ENCODE measurements at regions not wholly inside any gene's neighbourhood (a gene's known extent, or its start where the extent isn't known, plus 50 kb on each side); places are given as distances from the start of the nearest gene placed in this dataset.

DNA sequence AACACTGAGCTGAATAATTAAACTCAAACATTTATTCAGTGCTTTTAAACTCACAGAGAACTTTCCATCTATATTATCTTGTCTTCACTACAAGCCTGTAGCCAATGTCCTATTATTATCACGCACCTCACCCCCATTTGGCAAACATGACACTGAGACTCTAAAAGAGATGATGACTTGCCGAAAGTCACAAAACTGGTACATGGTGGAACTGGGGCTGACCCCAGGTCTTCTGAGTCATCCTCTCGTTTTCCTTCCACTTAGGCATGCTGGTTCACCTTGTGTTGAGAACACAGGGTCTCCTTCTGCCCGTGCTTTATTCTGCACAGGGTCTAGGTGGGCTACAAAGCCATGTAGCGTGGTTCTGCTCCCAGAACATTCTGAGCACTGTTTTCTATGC is 230.0 kb upstream of the MGAT5 start (continued):
- TF ChIP-seq, protein P1, sequence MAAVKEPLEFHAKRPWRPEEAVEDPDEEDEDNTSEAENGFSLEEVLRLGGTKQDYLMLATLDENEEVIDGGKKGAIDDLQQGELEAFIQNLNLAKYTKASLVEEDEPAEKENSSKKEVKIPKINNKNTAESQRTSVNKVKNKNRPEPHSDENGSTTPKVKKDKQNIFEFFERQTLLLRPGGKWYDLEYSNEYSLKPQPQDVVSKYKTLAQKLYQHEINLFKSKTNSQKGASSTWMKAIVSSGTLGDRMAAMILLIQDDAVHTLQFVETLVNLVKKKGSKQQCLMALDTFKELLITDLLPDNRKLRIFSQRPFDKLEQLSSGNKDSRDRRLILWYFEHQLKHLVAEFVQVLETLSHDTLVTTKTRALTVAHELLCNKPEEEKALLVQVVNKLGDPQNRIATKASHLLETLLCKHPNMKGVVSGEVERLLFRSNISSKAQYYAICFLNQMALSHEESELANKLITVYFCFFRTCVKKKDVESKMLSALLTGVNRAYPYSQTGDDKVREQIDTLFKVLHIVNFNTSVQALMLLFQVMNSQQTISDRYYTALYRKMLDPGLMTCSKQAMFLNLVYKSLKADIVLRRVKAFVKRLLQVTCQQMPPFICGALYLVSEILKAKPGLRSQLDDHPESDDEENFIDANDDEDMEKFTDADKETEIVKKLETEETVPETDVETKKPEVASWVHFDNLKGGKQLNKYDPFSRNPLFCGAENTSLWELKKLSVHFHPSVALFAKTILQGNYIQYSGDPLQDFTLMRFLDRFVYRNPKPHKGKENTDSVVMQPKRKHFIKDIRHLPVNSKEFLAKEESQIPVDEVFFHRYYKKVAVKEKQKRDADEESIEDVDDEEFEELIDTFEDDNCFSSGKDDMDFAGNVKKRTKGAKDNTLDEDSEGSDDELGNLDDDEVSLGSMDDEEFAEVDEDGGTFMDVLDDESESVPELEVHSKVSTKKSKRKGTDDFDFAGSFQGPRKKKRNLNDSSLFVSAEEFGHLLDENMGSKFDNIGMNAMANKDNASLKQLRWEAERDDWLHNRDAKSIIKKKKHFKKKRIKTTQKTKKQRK (IDR thresholded peaks at IDR 0.05; ENCODE audit: borderline replicate concordance, low read depth, low read length), result no peak
- TF ChIP-seq SRSF9 (IDR thresholded peaks at IDR 0.05; ENCODE audit: borderline replicate concordance, low read depth, low read length) (no peak), TCFL5 (CRISPR knock-in tag; conservative IDR thresholded peaks at IDR 0.05) (no peak), ZC3H8 (IDR thresholded peaks at IDR 0.05) (no peak)

DNA sequence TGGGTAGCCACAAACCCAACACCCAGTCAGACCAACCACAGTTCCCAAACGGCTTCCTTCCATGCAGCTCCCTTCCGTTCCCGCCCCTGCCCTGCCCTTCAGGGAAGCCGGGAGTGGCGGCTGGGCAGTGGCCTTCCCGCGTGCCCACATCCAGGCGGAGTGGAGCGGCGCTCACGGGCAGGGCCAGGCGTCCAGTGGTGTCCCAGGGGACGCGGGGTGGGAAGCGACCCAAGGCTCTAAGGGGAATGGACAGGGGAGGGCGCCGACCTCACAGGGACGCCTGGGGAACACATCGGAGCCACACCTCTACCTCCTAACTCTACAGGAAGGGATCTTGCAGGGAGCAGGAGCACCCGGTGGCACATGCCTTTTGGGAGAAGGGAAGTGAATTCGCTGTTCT is 225.9 kb upstream of the MGAT5 start:
- H3K4me1 ChIP-seq (replicated peaks in 1 of 2; ENCODE audit: control insufficient read depth in 2 of 2, insufficient read depth in 2 of 2, low read length in 2 of 2), result peaks cover 0 to 4% of the 10 kb centered on the region in 2 experiments; a peak in 1 of 5 replicates
- H3K9me3 ChIP-seq (replicated peaks; ENCODE audit: control insufficient read depth, insufficient read depth, low read depth, low read length), result no peaks in the 10 kb centered on the region
- DNase-seq (ENCODE audit: extremely low read depth in 1 of 4, low spot score in 3 of 4) (no peak), FAIRE-seq (no peak), ATAC-seq (no peak)
- no peaks in the 10 kb centered on the region for H3K9me1 ChIP-seq (ENCODE audit: control insufficient read depth, insufficient read depth, low read length)
- no peak overlapping the region for H2AFZ ChIP-seq (ENCODE audit: low read depth, low read length)
- no peak overlapping the region for H3K4me3 ChIP-seq
- in situ Hi-C loops (cut with MboI) (no loop called here), intact Hi-C loops (cut with micrococcal nuclease) (no loop called here)
- no peaks in the 10 kb centered on the region for H4K20me1 ChIP-seq (replicated peaks; ENCODE audit: control insufficient read depth, insufficient read depth, low read length)
- H3K27me3 ChIP-seq (ENCODE audit: control insufficient read depth in 2 of 2, insufficient read depth in 2 of 2, low read length in 2 of 2), result peaks cover 8 to 32% of the 10 kb centered on the region in 2 experiments
- H3K27ac ChIP-seq (ENCODE audit: extremely low read depth, low read depth, low read length), result no peak overlapping the region
- ChIA-PET POLR2A (interaction anchor here (0.9 kb wide), 1 partner anchor 18 kb away, joined by 3 read pairs; no protein-coding TSS in a partner anchor), CTCF (ENCODE audit: low intra/inter-chr PET ratio) (no interaction called here)
- H3K36me3 ChIP-seq (ENCODE audit: control insufficient read depth, insufficient read depth, low read length), result no peaks in the 10 kb centered on the region
- no peak overlapping the region for H3K4me2 ChIP-seq (ENCODE audit: insufficient read depth, low read length)
- BruUV-seq (replicated peaks), result no TSS peak
- H3K9ac ChIP-seq (ENCODE audit: insufficient read depth in 1 of 2, low read depth in 2 of 2, low read length in 2 of 2), result no peak overlapping the region
- no peaks in the 10 kb centered on the region for H3K79me2 ChIP-seq (ENCODE audit: control insufficient read depth, insufficient read depth, low read length)
- 2% methylated on average over 18 of the region's 21 CpGs for WGBS (ENCODE audit: insufficient coverage, low coverage, missing lambda C conversion rate)
- TF ChIP-seq MTA1 (IDR thresholded peaks at IDR 0.05; ENCODE audit: borderline replicate concordance) (no peak), SMARCA5 (IDR thresholded peaks at IDR 0.05) (no peak), ATF7 (IDR thresholded peaks at IDR 0.05) (no peak), ZNF79 (CRISPR knock-in tag; IDR thresholded peaks at IDR 0.05; ENCODE audit: low read depth) (no peak), ZNF175 (CRISPR knock-in tag; IDR thresholded peaks at IDR 0.05; ENCODE audit: low read depth) (no peak), SREBF2 (CRISPR knock-in tag; IDR thresholded peaks at IDR 0.05) (no peak), NFATC3 (IDR thresholded peaks at IDR 0.05) (no peak), POLR2A (conservative IDR thresholded peaks at IDR 0.05) (no peak), ZSCAN32 (CRISPR knock-in tag; IDR thresholded peaks at IDR 0.05) (no peak)
- TF ChIP-seq, protein P2, sequence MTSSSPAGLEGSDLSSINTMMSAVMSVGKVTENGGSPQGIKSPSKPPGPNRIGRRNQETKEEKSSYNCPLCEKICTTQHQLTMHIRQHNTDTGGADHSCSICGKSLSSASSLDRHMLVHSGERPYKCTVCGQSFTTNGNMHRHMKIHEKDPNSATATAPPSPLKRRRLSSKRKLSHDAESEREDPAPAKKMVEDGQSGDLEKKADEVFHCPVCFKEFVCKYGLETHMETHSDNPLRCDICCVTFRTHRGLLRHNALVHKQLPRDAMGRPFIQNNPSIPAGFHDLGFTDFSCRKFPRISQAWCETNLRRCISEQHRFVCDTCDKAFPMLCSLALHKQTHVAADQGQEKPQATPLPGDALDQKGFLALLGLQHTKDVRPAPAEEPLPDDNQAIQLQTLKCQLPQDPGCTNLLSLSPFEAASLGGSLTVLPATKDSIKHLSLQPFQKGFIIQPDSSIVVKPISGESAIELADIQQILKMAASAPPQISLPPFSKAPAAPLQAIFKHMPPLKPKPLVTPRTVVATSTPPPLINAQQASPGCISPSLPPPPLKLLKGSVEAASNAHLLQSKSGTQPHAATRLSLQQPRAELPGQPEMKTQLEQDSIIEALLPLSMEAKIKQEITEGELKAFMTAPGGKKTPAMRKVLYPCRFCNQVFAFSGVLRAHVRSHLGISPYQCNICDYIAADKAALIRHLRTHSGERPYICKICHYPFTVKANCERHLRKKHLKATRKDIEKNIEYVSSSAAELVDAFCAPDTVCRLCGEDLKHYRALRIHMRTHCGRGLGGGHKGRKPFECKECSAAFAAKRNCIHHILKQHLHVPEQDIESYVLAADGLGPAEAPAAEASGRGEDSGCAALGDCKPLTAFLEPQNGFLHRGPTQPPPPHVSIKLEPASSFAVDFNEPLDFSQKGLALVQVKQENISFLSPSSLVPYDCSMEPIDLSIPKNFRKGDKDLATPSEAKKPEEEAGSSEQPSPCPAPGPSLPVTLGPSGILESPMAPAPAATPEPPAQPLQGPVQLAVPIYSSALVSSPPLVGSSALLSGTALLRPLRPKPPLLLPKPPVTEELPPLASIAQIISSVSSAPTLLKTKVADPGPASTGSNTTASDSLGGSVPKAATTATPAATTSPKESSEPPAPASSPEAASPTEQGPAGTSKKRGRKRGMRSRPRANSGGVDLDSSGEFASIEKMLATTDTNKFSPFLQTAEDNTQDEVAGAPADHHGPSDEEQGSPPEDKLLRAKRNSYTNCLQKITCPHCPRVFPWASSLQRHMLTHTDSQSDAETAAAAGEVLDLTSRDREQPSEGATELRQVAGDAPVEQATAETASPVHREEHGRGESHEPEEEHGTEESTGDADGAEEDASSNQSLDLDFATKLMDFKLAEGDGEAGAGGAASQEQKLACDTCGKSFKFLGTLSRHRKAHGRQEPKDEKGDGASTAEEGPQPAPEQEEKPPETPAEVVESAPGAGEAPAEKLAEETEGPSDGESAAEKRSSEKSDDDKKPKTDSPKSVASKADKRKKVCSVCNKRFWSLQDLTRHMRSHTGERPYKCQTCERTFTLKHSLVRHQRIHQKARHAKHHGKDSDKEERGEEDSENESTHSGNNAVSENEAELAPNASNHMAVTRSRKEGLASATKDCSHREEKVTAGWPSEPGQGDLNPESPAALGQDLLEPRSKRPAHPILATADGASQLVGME (CRISPR knock-in tag; IDR thresholded peaks at IDR 0.05), result no peak
